ENCODE measurements at regions not wholly inside any gene's neighbourhood (a gene's known extent, or its start where the extent isn't known, plus 50 kb on each side); places are given as distances from the start of the nearest gene placed in this dataset.

DNA sequence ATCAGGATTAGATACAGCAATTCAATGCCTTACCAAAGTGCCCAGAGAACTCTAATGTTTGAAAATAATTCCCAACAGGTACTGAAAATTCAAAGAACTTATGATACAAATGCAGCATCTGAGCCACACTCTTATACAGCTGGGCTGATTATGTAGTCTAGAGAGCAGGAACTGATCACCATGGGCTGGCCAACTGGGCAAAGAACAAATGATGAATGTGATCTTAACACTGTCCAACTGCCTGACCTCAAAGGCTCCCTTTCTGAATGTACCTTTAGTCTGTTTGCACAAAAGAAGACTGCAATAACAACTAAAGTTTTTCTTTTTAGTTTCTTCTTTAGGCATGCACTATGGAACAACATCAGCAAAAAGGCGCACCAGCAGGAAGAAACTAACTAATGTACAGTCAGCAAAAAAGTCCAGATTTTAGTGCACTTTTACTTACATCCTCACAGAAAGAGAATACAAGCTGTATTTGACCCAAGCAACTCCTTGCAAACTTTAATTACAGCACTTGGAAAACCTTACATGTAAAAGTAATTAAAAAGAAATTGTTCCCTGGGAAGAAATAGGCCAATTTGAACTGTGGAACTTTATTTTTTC lies 1095.1 kb downstream of the IGSF11 start:
- TF ChIP-seq, protein P1, sequence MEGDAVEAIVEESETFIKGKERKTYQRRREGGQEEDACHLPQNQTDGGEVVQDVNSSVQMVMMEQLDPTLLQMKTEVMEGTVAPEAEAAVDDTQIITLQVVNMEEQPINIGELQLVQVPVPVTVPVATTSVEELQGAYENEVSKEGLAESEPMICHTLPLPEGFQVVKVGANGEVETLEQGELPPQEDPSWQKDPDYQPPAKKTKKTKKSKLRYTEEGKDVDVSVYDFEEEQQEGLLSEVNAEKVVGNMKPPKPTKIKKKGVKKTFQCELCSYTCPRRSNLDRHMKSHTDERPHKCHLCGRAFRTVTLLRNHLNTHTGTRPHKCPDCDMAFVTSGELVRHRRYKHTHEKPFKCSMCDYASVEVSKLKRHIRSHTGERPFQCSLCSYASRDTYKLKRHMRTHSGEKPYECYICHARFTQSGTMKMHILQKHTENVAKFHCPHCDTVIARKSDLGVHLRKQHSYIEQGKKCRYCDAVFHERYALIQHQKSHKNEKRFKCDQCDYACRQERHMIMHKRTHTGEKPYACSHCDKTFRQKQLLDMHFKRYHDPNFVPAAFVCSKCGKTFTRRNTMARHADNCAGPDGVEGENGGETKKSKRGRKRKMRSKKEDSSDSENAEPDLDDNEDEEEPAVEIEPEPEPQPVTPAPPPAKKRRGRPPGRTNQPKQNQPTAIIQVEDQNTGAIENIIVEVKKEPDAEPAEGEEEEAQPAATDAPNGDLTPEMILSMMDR (IDR thresholded peaks at IDR 0.05; ENCODE audit: extremely low read depth, missing control alignments), result no peak

GRCh38 chr3:117941015-117941414 lies 1093.6 kb downstream of the IGSF11 start:
- TF ChIP-seq, protein P1 (IDR thresholded peaks at IDR 0.05; ENCODE audit: extremely low read depth, missing control alignments), result no peak
- no peak for DNase-seq (ENCODE audit: low spot score)

More for the DNA sequence above, 1095.1 kb downstream of the IGSF11 start:
- DNase-seq (ENCODE audit: low spot score), result no peak

GRCh38 chr3:117941756-117942155 lies 1092.9 kb downstream of the IGSF11 start:
- no peak for DNase-seq (ENCODE audit: low spot score)
- TF ChIP-seq, protein P1 (IDR thresholded peaks at IDR 0.05; ENCODE audit: extremely low read depth, missing control alignments), result no peak

DNA sequence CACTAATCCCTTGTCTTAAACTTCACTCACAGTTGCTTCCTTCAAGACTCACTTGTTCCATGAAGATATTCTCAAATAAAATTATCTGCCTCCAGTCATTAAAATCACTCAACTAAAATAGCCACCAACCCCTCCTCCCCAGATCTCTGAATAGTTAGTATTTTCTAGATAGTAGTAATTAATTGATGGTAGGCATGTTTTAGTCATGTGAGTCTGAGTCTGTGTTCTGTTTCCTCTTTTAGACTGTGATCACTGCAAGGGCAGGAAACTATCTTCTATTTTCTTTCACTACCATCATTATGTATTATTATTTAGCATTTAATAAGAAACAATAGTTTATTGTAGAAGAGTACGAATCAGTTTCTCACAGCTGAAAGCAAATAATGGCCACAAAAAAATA lies 1080.5 kb downstream of the IGSF11 start:
- no peak for DNase-seq (ENCODE audit: low spot score)
- TF ChIP-seq, protein P1 (IDR thresholded peaks at IDR 0.05; ENCODE audit: extremely low read depth, missing control alignments), result no peak

- DNase-seq (ENCODE audit: low spot score), result no peak
- TF ChIP-seq, protein P1 (IDR thresholded peaks at IDR 0.05; ENCODE audit: extremely low read depth, missing control alignments), result no peak
Measured at GRCh38 chr3:117955196-117955595, 1079.5 kb downstream of the IGSF11 start.

- TF ChIP-seq, protein P1 (IDR thresholded peaks at IDR 0.05; ENCODE audit: extremely low read depth, missing control alignments), result no peak
- DNase-seq (ENCODE audit: low spot score), result no peak
Measured at GRCh38 chr3:117958027-117958426, 1076.6 kb downstream of the IGSF11 start.

DNA sequence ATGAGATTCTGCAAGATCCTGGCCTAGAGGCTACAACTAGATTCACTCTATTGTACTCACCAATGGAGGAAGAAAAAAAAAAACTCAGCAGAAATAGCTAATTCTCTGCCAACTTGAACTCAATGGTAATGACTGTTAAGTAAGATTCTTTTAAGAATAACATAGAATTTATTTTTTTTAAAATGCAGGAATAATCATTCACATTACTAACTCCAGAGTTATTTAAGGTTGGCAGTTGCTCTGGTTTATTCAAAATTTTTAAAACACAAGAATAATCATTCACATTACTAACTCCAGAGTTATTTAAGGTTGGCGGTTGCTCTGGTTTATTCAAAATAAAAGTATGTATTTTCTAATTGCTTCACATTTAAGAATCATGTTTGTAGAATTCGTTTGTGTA lies 1071.9 kb downstream of the IGSF11 start:
- TF ChIP-seq, protein P1 (IDR thresholded peaks at IDR 0.05; ENCODE audit: extremely low read depth, missing control alignments), result no peak
- DNase-seq (ENCODE audit: low spot score), result no peak

All from GM20000 (cell line).